AG10803 (cell line): ENCODE measurements at regions not wholly inside any gene's neighbourhood (a gene's known extent, or its start where the extent isn't known, plus 50 kb on each side); places are given as distances from the start of the nearest gene placed in this dataset.

Experiments
- DNase-seq: peaks from one replicate; pipeline ENCODE4 v3.0.0; 2010; ENCODE audit warnings: low read depth
- H3K4me3 ChIP-seq: 2 replicates; pipeline ENCODE4 v1.5.1; 2011; ENCODE audit warnings: mild to moderate bottlenecking, low read length, control low read depth
- CTCF ChIP-seq: conservative IDR thresholded peaks from 2 replicates; pipeline ENCODE4 v1.5.1; 2011; ENCODE audit warnings: mild to moderate bottlenecking, low read length, control low read depth, inconsistent platforms

- H3K4me3 ChIP-seq = no peak overlapping the region
- 0 out of 2 replicates have a peak, but pooled peaks have one; percentile 6 for TF ChIP-seq CTCF
- DNase-seq = no peak
Measured at GRCh38 chr7:131844369-131844768, 287.9 kb upstream of the PODXL start.

- no peak overlapping the region for H3K4me3 ChIP-seq
- no peak for TF ChIP-seq CTCF
- peak; percentile 22 for DNase-seq
Measured at GRCh38 chr7:131843898-131844331, 287.5 kb upstream of the PODXL start.

GRCh38 chr7:131839967-131840690, 283.7 kb upstream of the PODXL start:
- H3K4me3 ChIP-seq = no peak overlapping the region
- no peak for DNase-seq
- no peak for TF ChIP-seq CTCF

GRCh38 chr7:131836733-131837132, 280.3 kb upstream of the PODXL start:
- no peak for TF ChIP-seq CTCF
- no peak for DNase-seq
- no peak overlapping the region for H3K4me3 ChIP-seq

GRCh38 chr7:131835141-131835540, 278.7 kb upstream of the PODXL start:
- H3K4me3 ChIP-seq = no peak overlapping the region
- TF ChIP-seq CTCF = no peak
- no peak for DNase-seq

- no peak for DNase-seq
- TF ChIP-seq CTCF = no peak
- no peak overlapping the region for H3K4me3 ChIP-seq
Measured at GRCh38 chr7:131830681-131831080, 274.3 kb upstream of the PODXL start.

- no peak overlapping the region for H3K4me3 ChIP-seq
Measured at GRCh38 chr7:131829947-131830558, 273.6 kb upstream of the PODXL start.

More at GRCh38 chr7:131829947-131830558, 273.6 kb upstream of the PODXL start:
- no peak for DNase-seq
- TF ChIP-seq CTCF = no peak
